ENCODE measurements at regions not wholly inside any gene's neighbourhood (a gene's known extent, or its start where the extent isn't known, plus 50 kb on each side); places are given as distances from the start of the nearest gene placed in this dataset.

- H3K4me3 ChIP-seq (ENCODE audit: low read depth, low read length): no peak overlapping the region
- no peak for DNase-seq (ENCODE audit: low read depth)
- no peak for TF ChIP-seq CTCF (conservative IDR thresholded peaks at IDR 0.05; ENCODE audit: low read depth, low read length)
Measured at GRCh38 chr3:107130089-107130700, 247.0 kb upstream of the CCDC54 start.

GRCh38 chr3:107132674-107133073, 244.6 kb upstream of the CCDC54 start:
- H3K4me3 ChIP-seq (ENCODE audit: low read depth, low read length): no peak overlapping the region
- DNase-seq (ENCODE audit: low read depth): no peak
- no peak for TF ChIP-seq CTCF (conservative IDR thresholded peaks at IDR 0.05; ENCODE audit: low read depth, low read length)

GRCh38 chr3:107133891-107134290, 243.3 kb upstream of the CCDC54 start:
- no peak overlapping the region for H3K4me3 ChIP-seq (ENCODE audit: low read depth, low read length)
- DNase-seq (ENCODE audit: low read depth): no peak
- TF ChIP-seq CTCF (conservative IDR thresholded peaks at IDR 0.05; ENCODE audit: low read depth, low read length): no peak

GRCh38 chr3:107142171-107142570, 235.1 kb upstream of the CCDC54 start:
- no peak for TF ChIP-seq CTCF (conservative IDR thresholded peaks at IDR 0.05; ENCODE audit: low read depth, low read length)
- DNase-seq (ENCODE audit: low read depth): no peak
- H3K4me3 ChIP-seq (ENCODE audit: low read depth, low read length): no peak overlapping the region

- no peak for DNase-seq (ENCODE audit: low read depth)
- no peak for TF ChIP-seq CTCF (conservative IDR thresholded peaks at IDR 0.05; ENCODE audit: low read depth, low read length)
Measured at GRCh38 chr3:107142786-107143575, 234.3 kb upstream of the CCDC54 start.

GRCh38 chr3:107150675-107151074, 226.6 kb upstream of the CCDC54 start:
- no peak for TF ChIP-seq CTCF (conservative IDR thresholded peaks at IDR 0.05; ENCODE audit: low read depth, low read length)
- no peak overlapping the region for H3K4me3 ChIP-seq (ENCODE audit: low read depth, low read length)
- DNase-seq (ENCODE audit: low read depth): no peak

More at GRCh38 chr3:107142786-107143575, 234.3 kb upstream of the CCDC54 start:
- H3K4me3 ChIP-seq (ENCODE audit: low read depth, low read length): no peak overlapping the region
